PC-9 (cell line): ENCODE measurements at regions not wholly inside any gene's neighbourhood (a gene's known extent, or its start where the extent isn't known, plus 50 kb on each side); places are given as distances from the start of the nearest gene placed in this dataset.

Experiments
- EZH2 ChIP-seq: fragments of 200-600 bp; sonication (generic); IDR thresholded peaks from 2 replicates; pipeline ENCODE4 v1.8.0; 2017; ENCODE audit warnings: antibody characterized with exemption, low read depth
- TF ChIP-seq, protein P1 (sequence below): fragments of 200-600 bp; sonication (generic); conservative IDR thresholded peaks from 2 replicates; pipeline ENCODE4 v1.6.1; 2017; ENCODE audit warnings: mixed run types, antibody characterized with exemption, mild to moderate bottlenecking, moderate library complexity

DNA sequence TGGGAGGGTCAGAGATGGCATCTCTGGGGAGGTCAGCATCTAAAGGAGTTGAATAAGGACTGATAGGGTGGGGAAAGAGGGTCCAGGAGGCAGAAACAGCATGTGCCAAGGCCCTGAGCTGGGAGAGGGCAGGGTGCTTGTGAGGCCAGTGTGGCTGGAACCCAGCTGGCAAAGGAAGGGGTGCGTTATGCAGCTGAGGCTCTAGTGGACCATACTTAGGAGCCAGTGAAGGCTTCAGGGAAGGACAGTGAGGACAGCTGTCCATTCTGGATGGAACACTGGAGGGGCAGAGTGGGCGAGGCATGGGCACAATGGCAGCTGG, 57.1 kb upstream of the RPL11 start:
- TF ChIP-seq, protein P1, sequence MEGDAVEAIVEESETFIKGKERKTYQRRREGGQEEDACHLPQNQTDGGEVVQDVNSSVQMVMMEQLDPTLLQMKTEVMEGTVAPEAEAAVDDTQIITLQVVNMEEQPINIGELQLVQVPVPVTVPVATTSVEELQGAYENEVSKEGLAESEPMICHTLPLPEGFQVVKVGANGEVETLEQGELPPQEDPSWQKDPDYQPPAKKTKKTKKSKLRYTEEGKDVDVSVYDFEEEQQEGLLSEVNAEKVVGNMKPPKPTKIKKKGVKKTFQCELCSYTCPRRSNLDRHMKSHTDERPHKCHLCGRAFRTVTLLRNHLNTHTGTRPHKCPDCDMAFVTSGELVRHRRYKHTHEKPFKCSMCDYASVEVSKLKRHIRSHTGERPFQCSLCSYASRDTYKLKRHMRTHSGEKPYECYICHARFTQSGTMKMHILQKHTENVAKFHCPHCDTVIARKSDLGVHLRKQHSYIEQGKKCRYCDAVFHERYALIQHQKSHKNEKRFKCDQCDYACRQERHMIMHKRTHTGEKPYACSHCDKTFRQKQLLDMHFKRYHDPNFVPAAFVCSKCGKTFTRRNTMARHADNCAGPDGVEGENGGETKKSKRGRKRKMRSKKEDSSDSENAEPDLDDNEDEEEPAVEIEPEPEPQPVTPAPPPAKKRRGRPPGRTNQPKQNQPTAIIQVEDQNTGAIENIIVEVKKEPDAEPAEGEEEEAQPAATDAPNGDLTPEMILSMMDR = no peak
- no peak for TF ChIP-seq EZH2
